Muscle layer of duodenum (tissue), 2 donors: ENCODE measurements at regions not wholly inside any gene's neighbourhood (a gene's known extent, or its start where the extent isn't known, plus 50 kb on each side); places are given as distances from the start of the nearest gene placed in this dataset.

Source experiments
- H3K27ac ChIP-seq: one replicate; pipeline ENCODE4 v1.7.0; 2013; ENCODE audit warnings: mild to moderate bottlenecking, low read length
- H3K27me3 ChIP-seq: one replicate; pipeline ENCODE4 v1.7.0; 2013; ENCODE audit warnings: low read depth, mild to moderate bottlenecking, control low read depth, low read length
- H3K36me3 ChIP-seq, 2 donors: one replicate each; pipeline ENCODE4 v1.7.0; 2013; ENCODE audit warnings: low read length in 2 of 2, control low read depth in 1 of 2, mild to moderate bottlenecking in 1 of 2; ENCODE audit not compliant: insufficient read depth in 2 of 2, control insufficient read depth in 1 of 2
- H3K4me1 ChIP-seq, 2 donors: one replicate each; pipeline ENCODE4 v1.7.0; 2013; ENCODE audit warnings: low read length in 2 of 2, mild to moderate bottlenecking in 2 of 2, control low read depth in 1 of 2, moderate library complexity in 1 of 2; ENCODE audit not compliant: insufficient read depth in 2 of 2, control insufficient read depth in 1 of 2
- H3K4me3 ChIP-seq, 2 donors: one replicate each; pipeline ENCODE4 v1.7.0; 2013; ENCODE audit warnings: low read length in 2 of 2, low read depth in 1 of 2, mild to moderate bottlenecking in 1 of 2
- H3K9me3 ChIP-seq, 2 donors: one replicate each; pipeline ENCODE4 v1.7.0; 2013; ENCODE audit warnings: low read length in 2 of 2, control low read depth in 1 of 2, mild to moderate bottlenecking in 1 of 2; ENCODE audit not compliant: control insufficient read depth in 1 of 2
- donor health status: healthy.

DNA sequence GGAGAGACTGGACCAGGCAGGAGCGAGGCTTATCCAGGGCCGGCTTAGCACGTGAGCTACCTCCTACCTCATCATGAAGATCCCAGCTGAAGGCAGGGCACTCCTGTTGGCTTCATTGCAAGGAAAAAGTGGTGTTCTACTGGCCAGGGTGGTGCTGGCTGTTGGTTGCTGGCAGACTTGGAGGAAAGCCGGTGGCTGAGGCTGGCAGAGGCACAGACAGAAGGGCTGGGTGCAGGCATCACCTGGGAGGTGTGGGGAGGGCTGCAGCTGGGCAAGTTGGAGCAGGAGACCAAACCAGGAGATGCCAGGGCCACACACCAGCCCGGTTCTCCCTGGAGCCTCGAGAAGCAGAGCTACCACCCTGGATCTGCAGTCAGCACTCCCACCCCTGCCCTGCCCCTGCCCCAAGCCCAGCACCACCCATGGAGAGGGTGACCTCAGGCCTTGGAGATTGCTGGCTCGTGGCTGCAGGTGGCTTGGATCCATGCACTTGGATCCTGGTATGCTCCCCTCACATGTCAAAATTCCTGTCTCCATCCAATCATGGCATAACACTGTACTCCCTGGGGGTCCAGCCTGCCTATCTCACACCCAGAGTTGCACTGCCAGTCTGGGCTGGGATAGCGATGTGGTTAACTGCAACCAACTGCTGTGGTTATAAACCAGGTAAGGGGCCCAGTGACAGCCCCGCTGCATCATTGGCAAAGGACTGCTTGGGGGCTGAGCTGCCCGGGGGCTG, 49.7 kb downstream of the GLI2 start:
- H3K9me3 ChIP-seq, result no peaks in the 10 kb centered on the region
- no peaks in the 10 kb centered on the region for H3K36me3 ChIP-seq
- no peak overlapping the region for H3K4me3 ChIP-seq
- peaks cover 0 to 5% of the 10 kb centered on the region in 2 donors for H3K4me1 ChIP-seq
- no peaks in the 10 kb centered on the region for H3K27me3 ChIP-seq
- no peak overlapping the region for H3K27ac ChIP-seq

- Histone ChIP-seq H3K4me3 (no peak overlapping the region), H3K36me3 (no peaks in the 10 kb centered on the region), H3K4me1 (peaks cover 0 to 5% of the 10 kb centered on the region in 2 donors), H3K27me3 (no peaks in the 10 kb centered on the region), H3K27ac (no peak overlapping the region), H3K9me3 (no peaks in the 10 kb centered on the region)
Observed at GRCh38 chr2:120786038-120786960, 50.6 kb downstream of the GLI2 start.

DNA sequence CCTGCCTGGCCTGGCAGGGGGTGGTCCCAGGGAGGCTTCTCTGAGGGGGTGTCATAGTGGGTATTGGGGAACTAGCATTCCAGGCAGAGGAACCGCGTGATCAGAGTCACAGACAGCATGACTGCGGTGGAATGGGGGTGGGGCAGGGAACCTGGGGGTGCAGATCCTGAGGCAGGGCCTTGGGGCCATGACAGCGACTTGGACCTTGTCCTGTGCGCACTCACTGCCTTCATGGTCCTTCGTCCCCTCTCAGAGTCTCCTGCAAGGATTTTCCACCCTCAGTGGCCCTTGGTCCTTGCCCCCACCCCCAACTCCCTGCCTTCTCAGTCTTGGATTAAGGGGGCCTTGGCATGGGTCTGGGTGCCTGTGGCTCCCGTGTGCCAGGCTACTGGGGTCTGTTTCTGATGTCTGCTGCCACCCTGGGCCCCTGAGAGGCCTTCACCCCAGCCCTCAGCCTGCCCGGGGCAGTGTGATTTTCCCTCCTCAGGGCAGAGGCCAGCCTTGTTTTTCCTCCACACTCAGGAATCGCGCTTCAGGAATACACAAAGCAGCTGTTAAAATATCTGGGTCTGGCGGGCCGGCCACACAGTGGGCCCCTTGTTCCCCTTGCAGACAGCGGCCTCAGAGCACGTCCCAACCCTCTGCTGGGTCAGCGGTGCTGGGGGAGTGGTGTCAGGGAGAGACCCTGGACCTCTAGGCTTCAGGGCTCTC, 51.6 kb downstream of the GLI2 start:
- H3K9me3 ChIP-seq, result no peaks in the 10 kb centered on the region
- H3K4me1 ChIP-seq, result peaks cover 0 to 5% of the 10 kb centered on the region in 2 donors
- H3K4me3 ChIP-seq, result no peak overlapping the region
- H3K27me3 ChIP-seq, result no peaks in the 10 kb centered on the region
- H3K27ac ChIP-seq, result no peak overlapping the region
- H3K36me3 ChIP-seq, result no peaks in the 10 kb centered on the region

DNA sequence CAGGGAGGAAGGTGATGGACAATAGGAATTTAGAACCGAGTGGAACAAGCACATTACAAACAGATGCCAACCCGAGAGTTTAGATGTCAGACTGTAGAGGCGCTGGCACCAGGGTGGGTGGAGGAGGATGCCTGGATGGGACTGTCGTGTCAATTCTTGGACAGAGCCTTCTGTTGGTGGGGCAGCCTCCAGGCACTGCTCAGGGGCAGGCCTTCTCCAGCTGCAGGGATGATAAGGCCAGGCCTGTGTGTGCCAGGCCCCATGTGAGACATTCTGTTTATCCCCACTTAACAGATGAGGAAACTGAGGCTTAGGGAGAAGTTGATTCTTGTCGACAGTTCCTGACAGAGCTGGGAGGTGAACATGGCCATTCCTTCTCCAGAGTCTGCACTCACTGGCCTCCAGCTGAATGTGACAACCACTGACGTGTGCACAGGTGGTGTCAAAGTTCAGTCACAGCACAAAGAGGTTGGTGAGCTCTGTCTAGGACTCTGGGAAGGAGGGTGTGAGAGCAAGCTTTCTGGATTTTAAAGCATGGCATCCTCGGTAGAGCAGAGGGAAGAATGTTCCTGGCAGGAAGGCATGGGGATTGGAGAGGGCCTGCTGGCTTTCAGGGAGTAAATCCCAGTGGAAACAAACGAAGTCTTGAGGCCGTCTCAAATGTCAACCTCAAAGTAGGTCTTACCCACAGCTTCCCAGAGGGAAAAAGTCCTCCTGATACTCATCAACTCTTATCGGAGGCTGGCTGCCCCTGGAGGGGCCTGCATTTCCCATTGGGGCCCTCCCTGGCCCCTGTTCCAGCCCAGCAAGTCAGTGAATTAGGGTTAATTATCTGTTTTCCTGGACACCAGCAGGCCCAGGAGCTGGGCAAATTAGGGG, 52.4 kb downstream of the GLI2 start:
- Histone ChIP-seq H3K4me1 (peaks cover 0 to 4% of the 10 kb centered on the region in 2 donors), H3K27me3 (no peaks in the 10 kb centered on the region)

DNA sequence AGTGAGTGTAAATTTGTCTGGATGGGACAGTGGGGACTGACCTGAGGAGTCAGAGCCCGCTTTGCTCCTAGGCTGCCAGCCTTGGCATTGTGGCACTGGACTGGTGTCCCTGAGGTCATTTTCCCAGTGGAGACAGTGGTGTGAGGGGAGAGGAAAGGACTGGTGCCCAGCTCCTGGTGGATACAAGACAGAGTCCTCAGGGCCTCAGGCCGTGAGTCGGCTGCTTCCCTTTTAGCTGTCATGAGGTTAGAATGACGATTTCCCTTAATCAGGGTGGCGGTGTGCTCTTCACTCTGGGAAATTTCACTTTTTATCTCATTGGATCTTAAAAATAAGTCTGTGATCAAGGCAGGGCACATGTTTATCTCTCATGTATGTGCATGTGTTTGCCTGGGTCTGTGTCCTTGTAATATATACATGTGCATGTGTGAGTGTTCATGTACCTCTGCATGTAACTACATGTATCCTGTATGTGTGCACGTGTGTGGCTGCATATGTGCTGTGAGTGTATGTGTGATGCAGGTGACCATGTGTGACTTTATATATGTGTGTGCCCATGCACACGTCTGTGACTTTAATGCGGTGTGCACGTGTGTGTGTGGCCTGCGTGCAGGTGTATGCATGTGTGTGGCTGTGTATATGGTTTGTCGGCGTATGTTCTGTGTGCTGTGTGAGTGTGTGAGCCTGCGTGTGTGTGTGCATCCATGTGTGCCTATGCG, 55.7 kb downstream of the GLI2 start:
- H3K4me1 ChIP-seq, result peaks cover 0 to 5% of the 10 kb centered on the region in 2 donors
- no peak overlapping the region for H3K27ac ChIP-seq
- no peaks in the 10 kb centered on the region for H3K27me3 ChIP-seq
- H3K9me3 ChIP-seq, result no peaks in the 10 kb centered on the region
- no peak overlapping the region for H3K4me3 ChIP-seq
- no peaks in the 10 kb centered on the region for H3K36me3 ChIP-seq

More for the DNA sequence above, 52.4 kb downstream of the GLI2 start:
- Histone ChIP-seq H3K36me3 (no peaks in the 10 kb centered on the region), H3K4me3 (no peak overlapping the region), H3K9me3 (no peaks in the 10 kb centered on the region), H3K27ac (no peak overlapping the region)

DNA sequence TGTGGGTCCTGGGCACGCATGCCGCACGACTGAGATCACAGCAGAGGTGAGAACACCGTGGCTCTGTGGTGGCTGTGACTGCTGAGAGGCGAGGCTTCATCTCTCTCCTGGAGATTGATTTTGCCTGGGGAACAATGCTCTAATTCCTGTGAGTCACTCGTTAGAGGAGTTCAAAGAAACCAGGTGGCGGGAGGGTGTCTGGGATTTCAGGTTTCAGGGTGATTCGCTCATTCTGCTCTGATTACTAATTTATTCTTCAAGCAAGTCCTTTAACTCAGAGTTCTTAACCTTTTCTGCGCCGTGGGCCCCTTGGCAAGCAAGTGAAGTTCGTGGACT, 56.3 kb downstream of the GLI2 start:
- no peak overlapping the region for H3K4me3 ChIP-seq
- no peaks in the 10 kb centered on the region for H3K9me3 ChIP-seq
- no peaks in the 10 kb centered on the region for H3K27me3 ChIP-seq
- peaks cover 0 to 5% of the 10 kb centered on the region in 2 donors for H3K4me1 ChIP-seq
- H3K27ac ChIP-seq, result no peak overlapping the region
- no peaks in the 10 kb centered on the region for H3K36me3 ChIP-seq

- Histone ChIP-seq H3K4me3 (no peak overlapping the region), H3K27ac (no peak overlapping the region), H3K27me3 (no peaks in the 10 kb centered on the region), H3K36me3 (no peaks in the 10 kb centered on the region), H3K9me3 (no peaks in the 10 kb centered on the region), H3K4me1 (peaks cover 0 to 18% of the 10 kb centered on the region in 2 donors)
Observed at GRCh38 chr2:120793682-120794403, 58.2 kb downstream of the GLI2 start.

- H3K4me3 ChIP-seq, result no peak overlapping the region
- H3K36me3 ChIP-seq, result no peaks in the 10 kb centered on the region
- no peaks in the 10 kb centered on the region for H3K9me3 ChIP-seq
- H3K4me1 ChIP-seq, result peaks cover 0 to 18% of the 10 kb centered on the region in 2 donors
- no peak overlapping the region for H3K27ac ChIP-seq
- no peaks in the 10 kb centered on the region for H3K27me3 ChIP-seq
Observed at GRCh38 chr2:120794716-120795115, 59.0 kb downstream of the GLI2 start.

DNA sequence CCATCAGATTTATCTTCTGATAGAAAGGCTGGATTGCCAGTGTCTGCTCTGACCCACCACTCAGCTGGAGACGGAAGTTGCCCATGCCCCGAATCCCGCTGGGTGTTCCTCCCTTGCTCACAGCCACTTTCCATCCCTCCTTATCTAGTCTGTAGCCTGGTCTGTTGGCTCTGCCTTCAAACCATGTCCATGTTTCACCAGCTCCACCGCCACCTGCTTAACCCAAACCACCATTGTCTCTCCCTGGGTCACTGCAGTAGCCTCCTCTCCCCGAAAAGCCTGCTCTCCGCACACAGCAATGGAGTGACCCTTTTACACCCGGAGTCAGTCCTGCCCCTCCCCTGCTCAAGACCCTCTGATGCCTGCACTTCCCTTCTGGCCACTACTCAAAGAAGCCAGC, 60.4 kb downstream of the GLI2 start:
- Histone ChIP-seq H3K4me3 (no peak overlapping the region), H3K36me3 (no peaks in the 10 kb centered on the region), H3K4me1 (peaks cover 0 to 18% of the 10 kb centered on the region in 2 donors), H3K9me3 (no peaks in the 10 kb centered on the region), H3K27ac (no peak overlapping the region), H3K27me3 (no peaks in the 10 kb centered on the region)
